ENCODE measurements at regions not wholly inside any gene's neighbourhood (a gene's known extent, or its start where the extent isn't known, plus 50 kb on each side); places are given as distances from the start of the nearest gene placed in this dataset.

DNA sequence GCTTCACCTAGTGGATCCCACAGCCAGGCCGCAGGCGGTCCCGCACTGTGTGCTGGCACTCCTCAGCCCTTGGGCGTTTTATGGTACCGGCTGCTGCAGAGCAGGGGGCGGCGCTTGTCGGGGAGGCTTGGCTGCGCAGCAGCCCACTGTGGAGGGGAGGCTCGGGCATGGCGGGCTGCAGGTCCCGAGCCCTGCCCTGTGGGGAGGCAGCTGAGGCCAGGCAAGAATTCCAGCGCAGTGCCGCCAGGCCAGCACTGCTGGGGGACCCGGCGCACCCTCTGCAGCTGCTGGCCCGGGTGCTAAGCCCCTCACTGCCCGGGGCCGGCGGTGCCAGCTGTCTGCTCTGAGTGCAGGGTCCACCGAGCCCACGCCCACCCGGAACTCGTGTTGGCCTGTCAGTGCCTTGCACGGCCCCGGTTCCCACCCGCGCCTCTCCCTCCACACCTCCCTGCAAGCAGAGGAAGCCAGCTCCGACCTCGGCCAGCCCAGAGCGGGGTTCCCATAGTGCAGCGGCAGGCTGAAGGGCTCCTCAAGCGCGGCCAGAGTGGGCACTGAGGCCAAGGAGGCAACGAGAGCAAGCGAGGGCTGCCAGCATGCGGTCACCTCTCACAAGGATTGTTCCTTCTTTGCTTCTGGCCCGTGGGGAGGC lies 435.0 kb upstream of the ATP10A start:
- Mint-ChIP-seq H3K4me1 (no peaks in the 10 kb centered on the region), H3K4me3 (no peak overlapping the region), H3K9me3 (peaks cover 2 to 6% of the 10 kb centered on the region in 2 donors), H3K36me3 (no peaks in the 10 kb centered on the region), H3K27ac (no peak overlapping the region), H3K27me3 (ENCODE audit: low read depth in 2 of 2) (no peaks in the 10 kb centered on the region)
- intact Hi-C loops (cut with micrococcal nuclease), result no loop called here
- Histone ChIP-seq H3K4me3 (ENCODE audit: low read length) (no peak overlapping the region), H3K4me1 (ENCODE audit: control insufficient read depth, insufficient read depth, low read length) (no peaks in the 10 kb centered on the region), H3K9me3 (ENCODE audit: control insufficient read depth, insufficient read depth, low read length) (no peaks in the 10 kb centered on the region), H3K36me3 (ENCODE audit: control insufficient read depth, insufficient read depth, low read length) (no peaks in the 10 kb centered on the region), H3K27ac (ENCODE audit: low read length) (no peak overlapping the region), H3K27me3 (ENCODE audit: control insufficient read depth, insufficient read depth, low read length) (no peaks in the 10 kb centered on the region)
- no peak for DNase-seq
- TF ChIP-seq, protein P1, sequence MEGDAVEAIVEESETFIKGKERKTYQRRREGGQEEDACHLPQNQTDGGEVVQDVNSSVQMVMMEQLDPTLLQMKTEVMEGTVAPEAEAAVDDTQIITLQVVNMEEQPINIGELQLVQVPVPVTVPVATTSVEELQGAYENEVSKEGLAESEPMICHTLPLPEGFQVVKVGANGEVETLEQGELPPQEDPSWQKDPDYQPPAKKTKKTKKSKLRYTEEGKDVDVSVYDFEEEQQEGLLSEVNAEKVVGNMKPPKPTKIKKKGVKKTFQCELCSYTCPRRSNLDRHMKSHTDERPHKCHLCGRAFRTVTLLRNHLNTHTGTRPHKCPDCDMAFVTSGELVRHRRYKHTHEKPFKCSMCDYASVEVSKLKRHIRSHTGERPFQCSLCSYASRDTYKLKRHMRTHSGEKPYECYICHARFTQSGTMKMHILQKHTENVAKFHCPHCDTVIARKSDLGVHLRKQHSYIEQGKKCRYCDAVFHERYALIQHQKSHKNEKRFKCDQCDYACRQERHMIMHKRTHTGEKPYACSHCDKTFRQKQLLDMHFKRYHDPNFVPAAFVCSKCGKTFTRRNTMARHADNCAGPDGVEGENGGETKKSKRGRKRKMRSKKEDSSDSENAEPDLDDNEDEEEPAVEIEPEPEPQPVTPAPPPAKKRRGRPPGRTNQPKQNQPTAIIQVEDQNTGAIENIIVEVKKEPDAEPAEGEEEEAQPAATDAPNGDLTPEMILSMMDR (IDR thresholded peaks at IDR 0.05), result no peak
- ATAC-seq, result no peak
- WGBS (ENCODE audit: insufficient coverage), result 93% methylated on average over 38 of the region's 38 CpGs

DNA sequence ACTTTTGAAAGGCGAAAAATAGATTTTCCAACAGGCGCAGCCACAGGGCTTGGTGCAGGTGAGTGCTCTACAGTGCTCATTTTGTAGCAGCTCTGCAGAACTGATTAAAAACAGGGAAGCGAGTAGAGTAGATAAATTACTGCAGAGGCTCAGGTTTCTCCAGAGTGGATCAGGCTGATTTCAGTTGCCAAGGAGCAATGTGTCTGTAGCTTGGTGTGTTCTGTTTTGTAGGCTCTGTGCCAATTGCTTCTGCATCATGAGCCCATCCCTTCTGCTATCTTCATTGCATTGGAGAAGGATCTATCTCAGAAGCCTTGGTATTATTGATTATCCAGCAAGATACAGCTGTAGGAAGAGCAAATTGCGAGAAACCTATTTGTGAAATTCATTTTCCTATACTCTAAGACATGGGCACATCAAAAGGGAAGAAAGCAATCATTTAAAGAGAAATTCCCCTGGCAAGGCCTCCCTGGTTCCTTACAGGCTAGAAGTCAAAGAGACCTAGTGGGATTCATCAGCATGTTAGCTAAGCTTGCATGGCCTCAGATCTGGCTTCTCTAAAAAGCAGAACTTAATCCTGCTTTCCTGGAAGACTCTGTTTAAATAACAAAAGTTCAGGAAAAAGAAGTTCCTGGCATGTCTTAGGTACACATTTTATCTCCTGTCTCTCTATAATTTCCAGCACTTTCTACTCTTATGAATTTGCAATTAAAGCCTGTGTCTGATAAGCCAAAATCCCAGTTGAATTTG lies 432.4 kb upstream of the ATP10A start:
- intact Hi-C loops (cut with micrococcal nuclease), result no loop called here
- Histone ChIP-seq H3K27ac (ENCODE audit: low read length) (no peak overlapping the region), H3K4me1 (ENCODE audit: control insufficient read depth, insufficient read depth, low read length) (no peaks in the 10 kb centered on the region), H3K36me3 (ENCODE audit: control insufficient read depth, insufficient read depth, low read length) (no peaks in the 10 kb centered on the region), H3K27me3 (ENCODE audit: control insufficient read depth, insufficient read depth, low read length) (no peaks in the 10 kb centered on the region), H3K9me3 (ENCODE audit: control insufficient read depth, insufficient read depth, low read length) (peaks cover 2% of the 10 kb centered on the region), H3K4me3 (ENCODE audit: low read length) (no peak overlapping the region)
- TF ChIP-seq, protein P1 (IDR thresholded peaks at IDR 0.05), result no peak
- H3K4me1 Mint-ChIP-seq, result no peaks in the 10 kb centered on the region
- peaks cover 9 to 10% of the 10 kb centered on the region in 2 donors for H3K9me3 Mint-ChIP-seq
- no peak overlapping the region for H3K4me3 Mint-ChIP-seq
- H3K36me3 Mint-ChIP-seq, result no peaks in the 10 kb centered on the region
- ATAC-seq (no peak), DNase-seq (no peak)
- H3K27me3 Mint-ChIP-seq (ENCODE audit: low read depth in 2 of 2), result no peaks in the 10 kb centered on the region
- no peak overlapping the region for H3K27ac Mint-ChIP-seq
- WGBS (ENCODE audit: insufficient coverage), result 83% methylated on average over 4 of the region's 4 CpGs

DNA sequence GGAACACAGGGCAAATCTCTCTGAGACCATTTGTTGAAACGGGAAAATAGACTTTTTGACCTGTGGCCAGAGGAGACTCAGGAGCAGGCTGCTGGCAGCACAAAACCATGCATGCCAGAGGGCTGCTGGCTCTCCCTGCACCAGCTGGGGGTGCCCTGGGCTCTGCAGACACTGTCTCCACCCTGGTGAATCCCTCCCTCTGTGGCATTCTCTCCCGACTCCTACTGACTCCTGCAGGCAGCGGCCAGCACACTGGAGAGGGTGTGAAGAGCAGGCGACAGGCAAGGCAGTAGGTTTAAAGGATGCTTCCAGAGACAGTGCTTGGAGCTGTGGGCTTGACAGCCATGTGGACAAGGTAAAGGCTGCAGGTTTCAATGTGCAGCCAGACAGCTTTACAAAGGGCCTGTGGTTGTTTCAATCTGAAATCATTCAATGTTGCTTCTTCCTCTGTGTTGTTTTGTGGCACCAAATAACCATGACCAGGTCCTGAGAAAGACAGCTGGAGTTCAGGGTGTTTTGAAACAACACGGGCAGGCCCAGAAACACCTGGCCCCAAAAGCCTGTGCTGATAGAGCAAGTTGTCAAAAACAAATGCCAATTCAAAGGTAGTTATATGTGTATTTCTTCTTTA lies 431.0 kb upstream of the ATP10A start:
- Mint-ChIP-seq H3K27ac (no peak overlapping the region), H3K9me3 (peaks cover 6 to 10% of the 10 kb centered on the region in 2 donors), H3K36me3 (no peaks in the 10 kb centered on the region), H3K4me3 (no peak overlapping the region), H3K4me1 (no peaks in the 10 kb centered on the region), H3K27me3 (ENCODE audit: low read depth in 2 of 2) (no peaks in the 10 kb centered on the region)
- H3K27ac ChIP-seq (ENCODE audit: low read length), result no peak overlapping the region
- WGBS (ENCODE audit: insufficient coverage), result 66% methylated on average over 5 of the region's 5 CpGs
- intact Hi-C loops (cut with micrococcal nuclease), result no loop called here
- peaks cover 6% of the 10 kb centered on the region for H3K9me3 ChIP-seq (ENCODE audit: control insufficient read depth, insufficient read depth, low read length)
- TF ChIP-seq, protein P1 (IDR thresholded peaks at IDR 0.05), result no peak
- no peaks in the 10 kb centered on the region for H3K4me1 ChIP-seq (ENCODE audit: control insufficient read depth, insufficient read depth, low read length)
- ATAC-seq (no peak), DNase-seq (no peak)
- no peaks in the 10 kb centered on the region for H3K36me3 ChIP-seq (ENCODE audit: control insufficient read depth, insufficient read depth, low read length)
- H3K4me3 ChIP-seq (ENCODE audit: low read length), result no peak overlapping the region
- no peaks in the 10 kb centered on the region for H3K27me3 ChIP-seq (ENCODE audit: control insufficient read depth, insufficient read depth, low read length)

Data from natural killer cell (primary cell).